HEK293 (cell line): ENCODE measurements at regions not wholly inside any gene's neighbourhood (a gene's known extent, or its start where the extent isn't known, plus 50 kb on each side); places are given as distances from the start of the nearest gene placed in this dataset.
"Not testable (repeated sequence)": the region's sequence is repeated elsewhere in the genome, so short reads cannot be mapped to it uniquely, and the experiment has no call there.

ENCODE experiments used
- ZNF138 ChIP-seq: fragments of 450-650 bp; formaldehyde crosslinking; IDR thresholded peaks from 2 replicates; pipeline ENCODE4 v1.5.1; 2016; ENCODE audit warnings: missing biosample characterization, missing genetic modification characterization, borderline replicate concordance
- ZNF174 ChIP-seq: fragments of 450-650 bp; formaldehyde crosslinking; IDR thresholded peaks from 2 replicates; pipeline ENCODE4 v1.5.0; 2017; ENCODE audit warnings: missing biosample characterization, mild to moderate bottlenecking, missing genetic modification characterization
- ZNF530 ChIP-seq: fragments of 450-650 bp; formaldehyde crosslinking; IDR thresholded peaks from 2 replicates; pipeline ENCODE4 v1.5.1; 2016; ENCODE audit warnings: low read depth, missing biosample characterization, missing genetic modification characterization
- TF ChIP-seq, protein P1 (sequence below): fragments of 450-650 bp; formaldehyde crosslinking; IDR thresholded peaks from 2 replicates; pipeline ENCODE4 v1.5.1; 2016; ENCODE audit warnings: missing biosample characterization, missing genetic modification characterization
- TF ChIP-seq, protein P2 (sequence below): fragments of 450-650 bp; formaldehyde crosslinking; IDR thresholded peaks from 2 replicates; pipeline ENCODE4 v1.5.1; 2016; ENCODE audit warnings: missing biosample characterization, missing genetic modification characterization

DNA sequence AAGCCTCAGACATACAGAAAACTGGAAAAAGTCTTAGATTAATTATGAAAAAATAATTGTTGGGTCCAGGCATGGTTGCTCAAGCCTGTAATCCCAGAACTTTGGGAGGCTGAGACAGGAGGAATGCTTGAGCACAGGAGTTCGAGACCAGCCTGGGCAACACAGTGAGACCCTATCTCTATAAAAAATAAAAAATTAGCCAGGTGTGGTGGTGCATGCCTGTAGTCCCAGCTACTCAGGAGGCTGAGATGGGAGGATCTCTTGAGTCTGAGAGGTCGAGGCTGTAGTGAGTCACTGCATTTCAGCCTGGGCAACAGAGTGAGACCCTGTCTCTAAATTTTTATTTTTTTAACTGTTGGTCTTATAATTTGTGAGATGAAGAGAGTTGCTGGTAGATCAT is 90.6 kb upstream of the HMGA2 start:
- TF ChIP-seq ZNF530 (tag by site-specific recombination); ZNF138; ZNF174 (tag by site-specific recombination): not testable (repeated sequence)
- TF ChIP-seq, protein P1, sequence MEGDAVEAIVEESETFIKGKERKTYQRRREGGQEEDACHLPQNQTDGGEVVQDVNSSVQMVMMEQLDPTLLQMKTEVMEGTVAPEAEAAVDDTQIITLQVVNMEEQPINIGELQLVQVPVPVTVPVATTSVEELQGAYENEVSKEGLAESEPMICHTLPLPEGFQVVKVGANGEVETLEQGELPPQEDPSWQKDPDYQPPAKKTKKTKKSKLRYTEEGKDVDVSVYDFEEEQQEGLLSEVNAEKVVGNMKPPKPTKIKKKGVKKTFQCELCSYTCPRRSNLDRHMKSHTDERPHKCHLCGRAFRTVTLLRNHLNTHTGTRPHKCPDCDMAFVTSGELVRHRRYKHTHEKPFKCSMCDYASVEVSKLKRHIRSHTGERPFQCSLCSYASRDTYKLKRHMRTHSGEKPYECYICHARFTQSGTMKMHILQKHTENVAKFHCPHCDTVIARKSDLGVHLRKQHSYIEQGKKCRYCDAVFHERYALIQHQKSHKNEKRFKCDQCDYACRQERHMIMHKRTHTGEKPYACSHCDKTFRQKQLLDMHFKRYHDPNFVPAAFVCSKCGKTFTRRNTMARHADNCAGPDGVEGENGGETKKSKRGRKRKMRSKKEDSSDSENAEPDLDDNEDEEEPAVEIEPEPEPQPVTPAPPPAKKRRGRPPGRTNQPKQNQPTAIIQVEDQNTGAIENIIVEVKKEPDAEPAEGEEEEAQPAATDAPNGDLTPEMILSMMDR = not testable (repeated sequence)
- TF ChIP-seq, protein P2, sequence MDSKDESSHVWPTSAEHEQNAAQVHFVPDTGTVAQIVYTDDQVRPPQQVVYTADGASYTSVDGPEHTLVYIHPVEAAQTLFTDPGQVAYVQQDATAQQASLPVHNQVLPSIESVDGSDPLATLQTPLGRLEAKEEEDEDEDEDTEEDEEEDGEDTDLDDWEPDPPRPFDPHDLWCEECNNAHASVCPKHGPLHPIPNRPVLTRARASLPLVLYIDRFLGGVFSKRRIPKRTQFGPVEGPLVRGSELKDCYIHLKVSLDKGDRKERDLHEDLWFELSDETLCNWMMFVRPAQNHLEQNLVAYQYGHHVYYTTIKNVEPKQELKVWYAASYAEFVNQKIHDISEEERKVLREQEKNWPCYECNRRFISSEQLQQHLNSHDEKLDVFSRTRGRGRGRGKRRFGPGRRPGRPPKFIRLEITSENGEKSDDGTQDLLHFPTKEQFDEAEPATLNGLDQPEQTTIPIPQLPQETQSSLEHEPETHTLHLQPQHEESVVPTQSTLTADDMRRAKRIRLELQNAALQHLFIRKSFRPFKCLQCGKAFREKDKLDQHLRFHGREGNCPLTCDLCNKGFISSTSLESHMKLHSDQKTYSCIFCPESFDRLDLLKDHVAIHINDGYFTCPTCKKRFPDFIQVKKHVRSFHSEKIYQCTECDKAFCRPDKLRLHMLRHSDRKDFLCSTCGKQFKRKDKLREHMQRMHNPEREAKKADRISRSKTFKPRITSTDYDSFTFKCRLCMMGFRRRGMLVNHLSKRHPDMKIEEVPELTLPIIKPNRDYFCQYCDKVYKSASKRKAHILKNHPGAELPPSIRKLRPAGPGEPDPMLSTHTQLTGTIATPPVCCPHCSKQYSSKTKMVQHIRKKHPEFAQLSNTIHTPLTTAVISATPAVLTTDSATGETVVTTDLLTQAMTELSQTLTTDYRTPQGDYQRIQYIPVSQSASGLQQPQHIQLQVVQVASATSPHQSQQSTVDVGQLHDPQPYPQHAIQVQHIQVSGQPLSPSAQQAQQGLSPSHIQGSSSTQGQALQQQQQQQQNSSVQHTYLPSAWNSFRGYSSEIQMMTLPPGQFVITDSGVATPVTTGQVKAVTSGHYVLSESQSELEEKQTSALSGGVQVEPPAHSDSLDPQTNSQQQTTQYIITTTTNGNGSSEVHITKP (tag by site-specific recombination) = not testable (repeated sequence)
